EH (cell line): ENCODE measurements at regions not wholly inside any gene's neighbourhood (a gene's known extent, or its start where the extent isn't known, plus 50 kb on each side); places are given as distances from the start of the nearest gene placed in this dataset.
"Not testable (repeated sequence)": the region's sequence is repeated elsewhere in the genome, so short reads cannot be mapped to it uniquely, and the experiment has no call there.

ENCODE experiments used
- DNase-seq: peaks from one replicate; pipeline ENCODE4 v3.0.0-alpha.2; 2015; ENCODE audit warnings: low read depth

DNA sequence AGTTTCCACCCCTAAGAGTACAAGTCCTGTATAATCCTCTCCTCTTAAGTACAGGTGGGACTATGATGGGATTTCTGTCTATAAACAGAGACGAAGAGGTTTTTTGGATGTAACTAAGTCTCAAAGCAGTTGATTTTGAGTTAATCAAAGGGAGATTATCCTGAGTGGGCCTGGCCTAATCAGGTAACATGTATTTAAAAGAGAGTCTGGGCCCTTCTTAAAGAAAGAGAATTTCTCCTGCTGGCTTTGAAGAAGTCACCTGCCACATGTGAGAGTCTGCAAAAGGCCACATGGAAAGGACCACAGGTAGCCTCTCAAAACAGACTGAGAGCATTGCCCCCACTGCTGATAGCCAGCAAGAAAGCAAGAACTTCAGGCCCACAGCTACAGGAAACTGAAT is 142.3 kb downstream of the IRX5 start:
- no peak for DNase-seq

DNA sequence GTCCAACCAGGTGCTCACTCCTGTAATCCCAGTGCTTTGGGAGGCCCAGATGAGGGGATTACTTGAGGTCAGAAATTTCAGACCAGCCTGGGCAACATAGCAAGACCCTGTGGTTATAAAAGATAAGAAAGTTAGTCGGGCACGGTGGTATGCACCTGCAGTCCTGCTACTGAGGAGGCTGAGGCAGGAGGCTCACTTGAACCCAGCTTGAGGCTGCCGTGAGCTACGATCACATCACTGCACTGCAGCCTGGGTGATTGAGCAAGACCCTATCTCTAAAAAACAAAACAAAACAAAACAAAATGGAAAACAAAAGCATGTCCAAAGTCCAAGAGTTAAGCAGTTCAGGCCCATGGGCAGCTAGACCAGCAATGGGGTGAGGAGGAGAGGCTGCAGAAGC is 143.2 kb downstream of the IRX5 start:
- no peak for DNase-seq

DNA sequence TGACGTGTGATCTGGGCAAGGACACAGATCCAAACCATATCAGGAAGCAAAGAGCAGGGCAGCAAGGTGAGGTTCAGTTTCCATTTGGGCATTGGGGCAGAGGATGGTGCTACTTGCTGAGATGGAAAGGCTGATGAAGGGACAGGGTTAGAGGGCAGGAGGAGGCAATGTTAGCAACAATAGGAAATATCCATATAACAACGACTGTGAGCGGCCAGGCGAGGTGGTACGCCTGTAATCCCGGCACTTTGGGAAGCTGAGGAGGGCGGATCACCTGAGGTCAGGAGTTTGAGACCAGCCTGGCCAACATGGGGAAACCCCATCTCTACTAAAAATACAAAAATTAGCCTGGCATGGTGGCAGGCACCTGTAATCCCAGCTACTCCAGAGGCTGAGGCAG is 144.5 kb downstream of the IRX5 start:
- DNase-seq: not testable (repeated sequence)

DNA sequence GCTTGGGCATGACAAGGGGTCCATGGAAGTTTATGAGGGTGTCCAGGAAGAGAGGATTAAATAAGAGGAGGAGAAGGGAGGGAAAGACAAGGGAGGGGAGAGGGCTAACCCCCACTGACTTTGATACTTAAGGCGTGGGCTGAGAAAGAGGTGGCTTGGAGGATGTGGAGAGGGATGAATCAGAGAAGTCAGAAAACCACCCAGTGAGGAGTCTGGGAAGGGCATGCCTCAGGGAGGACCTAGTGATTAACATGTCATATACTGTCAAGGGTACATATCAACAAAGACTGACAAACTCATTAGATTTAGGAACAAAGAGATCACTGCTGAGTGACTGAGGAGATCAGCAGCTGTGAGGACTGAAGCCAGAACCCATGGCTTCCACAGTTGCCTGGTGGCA is 145.4 kb downstream of the IRX5 start:
- DNase-seq: no peak

DNA sequence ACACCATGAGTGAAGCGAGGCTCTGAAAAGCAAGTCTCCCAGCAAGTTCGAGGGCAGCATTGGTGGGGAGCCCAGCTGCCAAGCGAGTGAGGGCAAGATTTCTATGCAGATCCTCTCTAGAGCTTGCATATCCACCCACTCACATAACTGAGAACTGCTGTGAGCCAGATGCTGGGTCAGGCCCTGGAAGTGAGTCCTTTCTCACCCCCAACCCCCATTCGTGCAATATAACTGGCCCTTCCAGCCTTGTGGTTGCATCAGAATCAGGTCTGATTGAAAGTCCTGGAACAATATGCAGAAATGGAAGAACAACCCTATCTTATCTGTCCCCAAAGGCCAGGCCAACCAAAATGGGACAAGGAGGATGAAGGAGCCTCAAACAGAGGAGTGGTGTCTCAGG is 146.6 kb downstream of the IRX5 start:
- no peak for DNase-seq

DNA sequence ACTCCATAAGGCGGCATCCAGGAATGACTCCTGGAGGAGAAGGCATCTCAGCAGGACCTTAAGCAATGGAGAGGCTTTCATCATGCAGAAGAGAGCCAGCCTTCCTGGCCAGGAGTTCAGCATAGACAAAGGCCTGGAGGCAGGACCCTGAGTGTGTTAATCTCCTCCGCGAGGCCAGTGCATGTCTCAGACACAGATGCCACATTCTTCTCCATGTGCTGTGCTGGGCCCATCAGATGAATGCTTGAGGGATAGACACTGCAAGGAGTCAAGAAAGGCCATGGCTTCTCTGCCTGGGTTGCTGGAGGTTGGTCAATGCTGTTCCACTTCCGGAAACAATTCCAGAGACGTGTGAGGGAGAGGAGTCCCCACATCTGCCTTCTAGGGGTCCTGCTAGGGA is 147.5 kb downstream of the IRX5 start:
- no peak for DNase-seq

DNA sequence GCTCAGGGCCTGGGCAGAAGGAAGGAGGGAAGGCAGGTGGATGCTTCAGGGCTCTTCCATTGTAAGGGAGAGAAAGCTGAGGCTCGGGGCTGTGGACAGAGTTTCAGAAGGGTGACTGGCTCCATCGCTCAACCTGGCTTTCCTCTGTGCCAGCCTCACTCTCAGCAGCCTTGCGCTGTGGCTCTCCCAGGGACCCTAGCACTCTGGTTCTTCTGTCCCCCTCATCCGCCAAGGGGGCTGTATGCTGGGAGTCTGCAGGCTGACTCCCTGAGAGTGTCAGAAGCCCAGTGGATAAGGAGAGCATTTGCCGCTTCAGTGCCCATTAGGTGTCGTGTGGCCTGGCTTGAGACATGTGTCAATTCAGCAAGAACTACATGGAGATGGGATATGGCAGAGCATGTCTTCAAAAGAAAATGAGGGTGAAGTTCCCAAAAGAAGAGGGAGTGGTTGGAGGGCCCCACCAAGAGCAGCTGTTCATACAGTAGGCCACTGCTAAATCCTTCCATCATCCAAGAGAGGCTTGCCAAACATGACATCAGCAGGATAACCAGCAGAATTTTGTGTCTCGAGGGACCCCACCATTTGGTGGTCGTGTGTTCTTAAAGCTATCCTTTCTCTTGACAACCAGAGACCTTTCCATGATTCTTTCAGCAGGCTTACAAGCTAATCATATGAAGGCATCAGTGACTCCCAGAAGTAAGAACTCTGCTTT is 148.2 kb downstream of the IRX5 start:
- DNase-seq: no peak

DNA sequence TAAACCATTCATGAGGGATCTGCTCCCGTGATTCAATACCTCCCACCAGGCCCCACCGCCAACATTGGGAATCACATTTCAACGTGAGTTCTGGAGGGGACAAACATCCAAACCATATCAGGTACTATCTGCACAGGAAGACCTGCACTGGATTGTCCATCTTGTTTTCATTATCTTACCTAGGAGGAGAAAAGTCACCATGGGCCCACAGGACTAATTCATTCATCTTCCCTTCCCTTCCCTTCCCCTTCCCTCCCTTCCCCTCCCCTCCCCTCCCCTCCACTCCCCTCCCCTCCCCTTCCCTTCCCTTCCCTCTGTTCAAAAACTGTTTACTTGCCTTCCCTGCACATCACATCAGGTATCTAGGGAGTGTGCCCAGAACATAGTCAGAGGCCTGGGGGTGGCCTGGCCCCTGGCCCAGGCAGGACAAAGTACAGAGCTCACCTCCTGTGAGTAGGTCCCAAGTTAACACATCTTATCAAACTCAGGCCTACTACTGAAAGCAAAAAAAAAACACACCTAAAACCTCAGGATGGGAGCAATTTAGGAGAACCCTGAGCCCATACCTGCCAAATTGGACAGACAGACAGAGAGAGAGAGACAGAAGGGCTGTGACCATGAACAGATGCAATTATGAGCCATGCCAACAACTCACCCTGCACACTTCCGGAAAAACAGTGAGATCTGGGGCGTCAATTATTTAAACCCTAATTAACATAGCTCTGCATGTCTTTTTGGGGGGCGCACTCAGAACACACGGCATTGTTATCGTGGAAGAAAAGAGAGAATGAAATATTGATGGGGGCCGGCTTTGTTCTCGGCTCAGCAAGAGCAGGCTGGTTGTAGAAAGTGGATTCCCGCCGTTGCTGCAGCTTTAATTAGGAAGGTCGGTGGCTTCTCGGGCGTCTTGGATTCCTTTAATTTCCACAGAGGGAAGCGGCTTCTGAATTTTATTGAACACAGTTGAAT is 151.2 kb downstream of the IRX5 start:
- DNase-seq: no peak

DNA sequence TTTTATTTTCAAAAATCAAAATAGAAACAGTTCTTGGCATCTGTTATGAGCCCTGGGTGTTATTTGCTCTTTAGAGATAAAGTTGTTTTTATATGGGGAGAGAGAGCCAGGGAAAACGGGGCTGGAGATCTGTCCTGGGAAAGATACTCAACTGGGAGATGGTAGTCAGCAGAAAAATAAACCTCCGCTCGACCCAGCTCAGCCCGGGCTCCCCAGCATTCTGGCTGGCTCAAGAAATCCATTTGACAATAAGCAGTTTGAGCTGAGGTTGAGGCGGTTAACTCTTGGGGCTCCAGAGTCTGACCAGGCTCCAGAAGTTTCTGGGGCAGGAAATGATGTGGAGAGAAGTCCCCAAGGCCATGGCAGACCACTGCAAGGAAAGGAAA is 151.9 kb downstream of the IRX5 start:
- DNase-seq: no peak

DNA sequence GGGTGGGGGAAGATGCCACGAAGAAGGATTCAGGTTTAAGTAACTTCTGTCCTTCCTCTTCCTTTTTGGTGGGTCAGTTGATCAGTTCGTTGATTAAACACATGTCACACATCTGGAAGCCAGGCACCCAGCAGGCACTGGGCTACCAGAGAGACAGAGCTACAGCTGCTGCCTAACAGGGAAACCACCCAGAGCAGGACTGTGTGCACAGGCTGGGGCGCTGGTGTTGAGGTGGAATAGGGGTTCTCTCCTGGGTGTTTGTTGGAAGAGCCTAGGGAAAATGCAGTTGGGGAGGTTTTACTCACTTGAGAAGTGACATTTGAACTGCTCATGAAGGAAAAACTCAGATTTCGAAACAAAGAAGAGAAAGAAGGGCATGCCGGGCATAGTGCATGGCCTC is 152.4 kb downstream of the IRX5 start:
- DNase-seq: no peak

DNA sequence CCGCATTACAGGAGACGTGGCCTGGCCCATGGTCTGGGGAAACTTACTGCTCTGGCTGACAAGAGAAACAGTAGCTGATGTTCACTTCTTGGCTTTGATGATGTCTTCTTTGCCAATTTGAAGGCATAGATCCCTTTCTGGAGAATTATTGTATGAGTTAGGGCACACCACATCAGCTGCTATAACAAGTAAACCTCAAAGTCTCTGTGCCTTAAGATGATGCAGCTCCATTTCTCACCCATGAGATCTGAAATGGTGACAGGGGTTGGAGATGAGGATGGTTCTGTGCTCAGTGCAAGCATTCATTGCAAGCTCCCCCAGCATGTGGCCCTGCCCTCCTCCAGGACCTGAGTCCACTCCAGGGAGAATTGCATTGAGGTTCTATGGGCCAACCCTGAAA is 157.4 kb downstream of the IRX5 start:
- no peak for DNase-seq

DNA sequence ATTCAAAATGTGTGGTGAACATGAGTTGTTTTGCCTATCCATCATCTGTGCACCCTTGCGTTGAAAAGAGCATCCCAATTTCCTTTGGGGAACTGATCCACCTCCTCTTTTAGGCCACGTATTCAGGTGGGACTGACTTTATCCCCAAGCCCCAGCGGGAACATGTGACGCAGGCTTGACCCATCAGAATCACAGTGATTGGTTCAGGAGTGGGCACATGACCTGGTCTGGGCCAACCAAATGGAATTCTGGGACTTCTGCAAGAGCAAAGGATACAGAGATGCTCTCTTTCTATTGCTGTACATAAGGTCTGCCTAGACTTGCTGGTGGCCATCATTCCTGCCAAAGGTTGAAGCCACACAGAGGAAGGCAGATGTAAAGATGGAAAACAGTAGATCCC is 158.9 kb downstream of the IRX5 start:
- no peak for DNase-seq

DNA sequence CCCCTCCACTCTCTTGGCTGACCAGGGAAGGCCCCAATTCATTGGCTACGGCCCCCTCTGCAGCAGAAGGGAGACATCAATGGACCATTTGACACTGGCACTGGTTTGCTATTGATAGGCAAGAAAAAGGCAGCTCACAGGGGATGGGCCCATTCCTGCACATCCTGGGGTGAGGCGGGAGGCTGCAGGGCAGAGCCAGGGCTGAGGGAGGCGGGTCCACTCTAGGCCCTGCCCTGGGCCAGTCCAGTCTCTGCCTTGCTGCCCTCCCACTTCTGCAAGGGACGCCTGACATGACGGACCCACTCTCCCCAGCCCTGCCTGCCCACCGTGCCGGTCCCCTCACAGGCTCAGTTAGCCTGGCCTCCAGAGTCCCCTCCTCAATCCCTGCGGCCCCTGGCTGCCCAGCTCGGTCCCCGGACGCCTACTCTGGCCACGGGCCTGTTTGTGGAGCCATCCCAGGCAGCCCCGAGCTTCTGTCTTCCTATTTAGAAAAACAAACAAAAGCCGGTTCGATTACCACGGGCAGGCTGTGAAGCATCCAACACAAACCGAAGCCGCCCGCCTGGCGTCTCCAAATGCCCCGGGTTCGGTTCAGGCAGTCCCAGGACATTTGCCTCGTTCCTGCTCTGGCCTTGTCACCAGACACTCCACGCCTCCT is 160.7 kb downstream of the IRX5 start:
- DNase-seq: no peak

DNA sequence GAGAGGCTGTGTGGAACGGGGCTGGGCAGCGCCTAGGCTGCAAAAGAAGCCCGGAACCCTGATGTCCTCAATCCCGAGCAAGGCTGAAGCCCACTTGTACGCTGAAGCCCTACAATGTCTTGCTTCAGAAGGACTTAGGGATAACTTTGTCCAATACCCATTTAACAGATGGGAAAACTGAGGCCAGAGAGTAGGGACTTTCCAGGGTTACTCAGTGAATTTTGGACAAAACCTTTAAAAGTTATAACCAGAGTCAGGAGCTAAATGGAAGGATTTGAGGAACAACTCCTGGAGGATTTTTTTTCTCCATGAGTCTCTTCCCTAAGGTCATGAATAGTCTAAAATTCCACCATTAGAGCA is 161.2 kb downstream of the IRX5 start:
- no peak for DNase-seq

DNA sequence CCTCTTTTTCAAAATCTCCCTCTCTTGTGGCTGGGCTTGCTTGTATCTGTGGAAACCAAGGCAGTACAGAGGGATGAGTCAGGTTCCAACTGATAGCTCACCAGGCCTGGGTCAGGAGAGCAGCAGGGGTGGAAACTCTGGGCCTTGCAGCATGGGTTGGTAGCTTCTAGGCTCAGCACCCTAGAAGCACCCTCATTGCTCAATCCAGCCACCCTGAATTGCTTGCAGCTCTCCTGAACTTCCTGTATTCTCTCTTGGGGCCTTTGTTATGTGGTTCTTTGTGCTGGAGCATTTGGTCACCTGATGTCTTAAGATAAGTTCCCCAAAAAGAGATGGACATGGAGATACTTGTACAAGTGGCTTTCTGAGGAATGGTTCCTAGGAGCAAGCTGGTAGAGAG is 169.4 kb downstream of the IRX5 start:
- DNase-seq: no peak

DNA sequence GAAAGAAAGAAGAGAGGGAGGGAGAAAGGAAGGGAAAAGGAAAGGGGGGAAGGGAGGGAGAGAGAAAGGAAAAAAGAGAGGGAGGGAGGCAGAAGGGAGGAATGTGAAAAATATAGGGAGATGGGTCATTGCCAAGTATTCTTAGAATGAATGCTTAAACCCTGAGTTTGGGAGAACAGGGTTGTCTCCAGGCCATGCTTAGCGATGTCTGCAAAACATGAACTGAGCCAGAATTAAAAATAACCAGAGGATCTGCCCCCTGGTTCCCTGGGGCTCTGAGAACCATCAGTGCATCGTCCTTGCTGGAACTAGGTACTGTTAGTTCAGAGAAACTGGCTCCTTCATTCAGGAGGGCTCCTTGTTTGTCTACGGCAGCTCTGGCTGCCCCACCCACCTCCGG is 170.4 kb downstream of the IRX5 start:
- DNase-seq: no peak

DNA sequence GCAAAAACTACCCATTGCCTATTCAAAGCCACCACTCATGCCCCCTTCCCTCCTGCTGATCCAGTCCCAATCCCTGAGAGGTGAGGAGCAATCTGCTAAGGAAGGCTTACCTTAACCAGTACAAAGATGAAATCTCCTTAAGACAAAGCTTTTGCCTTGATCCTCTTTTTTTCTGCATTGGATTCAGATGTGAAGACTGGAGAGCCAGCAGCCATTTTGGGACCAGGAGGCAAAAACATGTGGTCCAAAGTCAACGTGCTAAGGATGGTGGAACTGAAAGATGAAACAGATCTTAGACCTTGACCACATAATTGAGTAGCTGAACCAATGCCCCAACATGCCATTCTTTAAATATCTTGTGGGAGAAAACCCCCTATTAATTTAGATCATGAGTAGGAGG is 171.4 kb downstream of the IRX5 start:
- DNase-seq: no peak

DNA sequence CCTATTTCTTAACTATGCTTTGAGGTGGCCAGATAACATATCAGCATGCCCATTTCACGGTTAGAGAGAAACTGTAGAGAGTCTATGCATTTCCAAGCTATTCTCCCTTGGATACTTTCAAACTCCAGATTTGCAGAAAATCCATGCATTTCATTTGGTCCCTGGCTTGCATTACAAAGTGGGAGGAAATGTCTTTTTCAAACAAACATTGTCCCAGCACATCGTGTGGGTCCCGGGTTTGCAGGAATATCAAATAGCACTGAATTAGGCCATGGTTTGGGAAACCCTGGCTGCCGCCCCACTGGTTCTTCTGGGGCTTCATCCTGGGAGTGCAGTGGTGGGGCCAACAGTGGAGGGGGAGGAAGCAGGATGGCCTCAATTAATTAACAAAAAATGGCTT is 171.9 kb downstream of the IRX5 start:
- no peak for DNase-seq

DNA sequence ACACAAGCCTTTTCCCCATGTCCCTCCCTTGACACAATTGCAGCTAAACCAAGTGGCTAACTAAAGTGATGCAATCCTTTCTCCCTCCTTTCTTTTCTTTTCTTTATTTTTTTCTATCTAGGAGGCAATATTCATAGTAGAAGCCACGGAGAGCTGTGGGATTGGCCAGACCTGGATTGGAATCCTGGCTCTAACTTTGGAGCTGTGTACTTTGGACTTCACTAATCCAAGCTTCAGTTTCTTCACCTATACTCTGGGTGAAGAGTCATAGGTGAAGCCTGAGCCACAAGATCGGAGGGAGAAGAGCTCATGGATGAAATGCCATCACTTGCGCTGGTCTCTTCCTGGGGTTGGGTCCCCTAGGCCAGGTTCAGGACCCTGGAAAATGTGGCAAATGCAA is 177.2 kb downstream of the IRX5 start:
- no peak for DNase-seq

DNA sequence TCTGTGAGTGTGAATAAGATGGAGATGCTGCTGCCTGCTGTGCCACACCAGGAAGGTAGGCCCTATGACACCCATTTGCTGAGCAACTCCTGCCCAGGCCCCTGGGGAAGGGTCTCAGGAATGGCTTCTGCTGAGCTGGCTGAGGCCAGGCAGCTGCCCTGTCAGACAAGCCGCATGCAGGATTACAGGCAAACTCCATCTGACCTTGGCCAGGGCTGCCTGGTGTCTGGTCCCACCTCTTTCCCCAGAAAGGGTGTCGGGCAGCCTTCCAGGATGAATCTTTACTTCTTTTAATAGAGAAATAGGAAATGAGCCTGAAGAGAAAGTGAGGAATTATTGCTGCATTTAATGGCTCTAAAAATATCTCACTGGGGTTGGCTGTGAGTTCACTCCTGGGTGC is 182.5 kb downstream of the IRX5 start:
- DNase-seq: no peak

DNA sequence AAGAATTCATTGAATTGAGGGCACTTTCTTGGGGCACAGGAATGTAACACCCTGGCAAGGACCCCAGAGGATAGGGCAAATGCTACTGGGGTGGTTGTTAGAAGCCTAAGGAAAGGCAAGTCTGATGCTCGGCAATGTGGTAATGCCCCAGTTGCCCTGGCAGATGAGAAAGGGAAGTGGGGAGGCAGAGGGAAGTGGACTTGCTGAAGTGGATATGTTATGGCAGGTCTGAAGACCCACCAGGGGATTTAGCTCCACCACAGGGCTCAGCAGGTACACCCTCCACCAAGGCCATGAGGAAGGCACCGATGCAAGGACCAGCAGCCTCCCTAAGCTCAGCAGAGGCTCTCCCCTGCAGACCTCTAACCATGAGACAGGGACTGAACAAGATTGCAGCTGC is 184.8 kb downstream of the IRX5 start:
- DNase-seq: no peak

DNA sequence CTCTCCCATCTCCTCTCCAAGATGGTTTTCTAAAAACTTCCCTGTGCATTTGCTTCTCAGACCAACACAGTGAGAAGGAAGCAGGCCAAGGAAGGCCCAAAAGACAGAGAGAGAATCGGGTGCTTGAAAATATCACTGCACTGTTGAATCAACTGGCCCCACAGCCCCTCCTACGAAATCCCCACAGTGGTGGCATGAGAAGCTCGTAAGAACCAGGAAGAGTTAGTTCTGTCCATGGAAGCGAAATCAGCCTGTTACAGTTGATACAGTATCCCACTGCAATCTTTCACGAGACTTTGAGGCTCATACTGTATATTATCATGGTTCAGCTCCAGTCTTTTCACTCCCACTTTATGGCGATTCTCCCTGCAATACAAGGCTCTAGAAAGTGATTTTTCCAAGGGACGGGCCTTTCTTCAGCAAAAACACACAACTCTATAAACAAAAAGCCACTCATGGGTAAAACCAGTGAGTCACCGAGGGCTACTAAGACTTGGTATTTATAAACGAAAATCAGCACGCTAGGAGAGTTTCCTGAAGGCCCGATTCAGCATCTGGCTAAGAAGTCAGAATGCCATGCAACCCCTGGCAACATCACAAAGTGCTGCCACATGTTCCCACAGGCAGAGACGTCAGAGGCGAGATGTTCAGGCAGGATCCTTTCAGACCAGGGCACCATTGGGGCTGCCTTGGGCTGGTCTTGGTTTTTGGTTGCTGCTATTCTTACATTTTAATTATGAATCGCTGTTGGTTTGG is 185.7 kb downstream of the IRX5 start:
- DNase-seq: peak; percentile 75
